Heart left ventricle (tissue), 13 donors: ENCODE measurements at regions not wholly inside any gene's neighbourhood (a gene's known extent, or its start where the extent isn't known, plus 50 kb on each side); places are given as distances from the start of the nearest gene placed in this dataset.

ENCODE experiments used
- CTCF ChIP-seq, 12 donors: fragments of 200-600 bp; sonication (generic) in 4 of 12; IDR thresholded peaks; one replicate each; pipeline versions ENCODE4 v1.5.0 to v1.8.0; 2018 to 2022; ENCODE audit warnings: antibody characterized with exemption in 12 of 12, mild to moderate bottlenecking in 5 of 12
- POLR2A ChIP-seq, 2 donors: fragments of 450-650 bp; IDR thresholded peaks; one replicate each; pipeline ENCODE4 v1.6.1; 2017; ENCODE audit warnings: antibody characterized with exemption in 2 of 2, mild to moderate bottlenecking in 2 of 2, moderate library complexity in 2 of 2
- donor health status: ischemic (EF 13 %, LVEDD 7.1; RV severe dilation, severe dysfunction).
- donor health status: DM: no; HTN: yes; CAD: no.
- donor health status: DM: no; HTN: no; CAD: no.
- donor health status: ischemic (EF 25% LVEDD 6.9; RV normal size, moderate dysfunction).
- donor health status: ischemic (EF 25% LVEDD 5.7; RV mildly dilated, moderate dysfunction).
- donor health status: ischemic (EF 35%, LVEDD 5.7; RV mildly dilated, moderate dysfunction).
- donor health status: nonischemic (EF 11% LVEDD 7.7; RV severe dilation, severe dysfunction).
- donor health status: DM: yes; HTN: yes; CAD: no.
- donor health status: PGD.
- donor health status: ischemic (EF 29% LVEDD 5.4; RV normal size, mild dysfunction).
- donor health status: nonischemic (EF 23%, LVEDD 6.1; RV moderate dilation, normal function).

GRCh38 chr3:127100459-127101410 is 92.2 kb upstream of the PRR23E start:
- no peak for TF ChIP-seq CTCF (IDR thresholded peaks at IDR 0.05)
- TF ChIP-seq POLR2A (IDR thresholded peaks at IDR 0.05): no peak
